Right renal cortex interstitium (tissue), 3 donors: ENCODE measurements at regions not wholly inside any gene's neighbourhood (a gene's known extent, or its start where the extent isn't known, plus 50 kb on each side); places are given as distances from the start of the nearest gene placed in this dataset.
"Not testable (repeated sequence)": the region's sequence is repeated elsewhere in the genome, so short reads cannot be mapped to it uniquely, and the experiment has no call there.

ENCODE experiments used
- DNase-seq, 3 donors: peaks; one replicate each; pipeline ENCODE4 v3.0.0-alpha.2; 2013; ENCODE audit warnings: low read depth in 3 of 3, low spot score in 2 of 3

DNA sequence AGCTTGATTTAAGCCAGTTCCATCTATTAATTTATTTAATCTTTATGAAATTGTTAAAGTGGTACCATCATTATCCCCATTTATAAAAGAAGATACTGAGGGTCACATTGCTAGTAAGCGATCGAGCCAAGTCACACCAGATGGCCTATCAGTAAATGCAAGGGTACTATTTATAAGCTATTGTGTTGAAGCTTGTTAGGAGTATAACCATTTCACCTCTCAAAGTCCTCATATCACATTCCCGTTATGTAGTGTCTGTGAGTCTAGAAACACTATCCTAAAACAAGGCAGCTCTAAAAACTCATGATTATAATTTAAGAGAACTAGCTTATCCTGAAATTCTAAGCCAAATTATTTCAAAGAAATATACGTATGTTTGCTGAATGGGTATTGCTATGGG, 1161.8 kb downstream of the EFNA5 start:
- DNase-seq, result no peak

DNA sequence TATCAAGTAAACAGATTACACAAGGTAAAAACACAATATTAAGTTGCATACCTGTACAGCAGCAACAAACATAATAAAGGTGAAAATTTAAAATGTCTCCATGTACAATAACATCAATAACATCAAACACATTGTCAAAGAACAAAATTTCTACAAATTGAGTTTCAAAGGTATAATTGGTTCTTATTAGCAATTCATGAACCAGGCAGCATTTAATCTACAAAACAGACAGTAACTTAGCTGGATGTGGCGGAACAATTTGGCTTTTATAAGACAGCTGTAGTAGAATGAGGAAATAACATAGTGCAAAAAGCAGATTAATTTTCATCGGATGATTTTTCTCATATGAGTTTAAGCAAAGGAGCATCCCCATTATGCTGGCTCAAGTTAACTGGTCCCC, 1176.8 kb downstream of the EFNA5 start:
- DNase-seq, result no peak

GRCh38 chr5:106489004-106489403, 1181.7 kb downstream of the EFNA5 start:
- DNase-seq, result no peak

- DNase-seq, result no peak
Observed at GRCh38 chr5:106488407-106488806, 1182.3 kb downstream of the EFNA5 start.

- no peak for DNase-seq
Observed at GRCh38 chr5:106481374-106481773, 1189.4 kb downstream of the EFNA5 start.

DNA sequence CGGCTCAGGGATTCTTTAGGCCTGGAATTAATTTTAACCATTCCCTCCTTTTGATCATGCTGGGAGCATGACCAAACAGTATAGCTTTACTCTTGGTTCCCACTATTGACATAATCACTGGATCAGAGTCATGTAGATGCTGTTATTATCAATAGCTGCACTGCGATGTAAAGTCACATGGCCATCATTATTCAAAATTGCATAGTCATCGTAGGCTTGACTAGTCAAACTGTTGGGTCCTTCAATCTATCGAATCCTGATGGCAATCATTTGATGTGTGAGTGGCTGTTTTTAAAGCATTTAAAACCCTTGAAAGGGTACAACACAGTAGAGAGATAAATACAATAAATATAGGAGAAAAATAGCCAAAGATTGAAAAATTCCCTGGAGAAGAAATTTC, 1194.1 kb downstream of the EFNA5 start:
- DNase-seq, result no peak

GRCh38 chr5:106474066-106474465, 1196.7 kb downstream of the EFNA5 start:
- DNase-seq, result peak in 2 of 3 donors; percentile 3 to 5

- DNase-seq, result no peak
Observed at GRCh38 chr5:106459541-106459940, 1211.2 kb downstream of the EFNA5 start.

GRCh38 chr5:106454651-106455415, 1215.9 kb downstream of the EFNA5 start:
- DNase-seq, result peak in 1 of 3 donors; percentile 6

DNA sequence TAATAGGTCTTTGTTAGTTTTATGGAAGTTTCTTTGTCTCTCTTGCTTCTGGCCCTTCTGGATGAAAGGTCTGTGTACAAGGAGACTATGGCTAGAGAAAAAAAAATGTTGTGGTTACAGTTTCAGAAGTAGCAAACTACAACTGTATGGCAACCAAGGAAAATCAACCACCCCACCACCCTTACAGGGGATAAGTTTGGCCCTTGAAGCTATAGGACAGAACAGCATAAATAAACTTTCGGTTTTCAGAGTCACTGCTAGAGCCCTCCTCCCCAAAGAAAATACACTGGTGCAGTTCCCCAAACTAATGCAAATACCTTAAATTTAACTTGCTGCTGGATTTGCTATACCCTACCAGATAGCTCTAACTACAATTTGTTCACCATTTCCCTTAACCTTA, 1216.7 kb downstream of the EFNA5 start:
- no peak for DNase-seq

- no peak for DNase-seq
Observed at GRCh38 chr5:106451998-106452397, 1218.7 kb downstream of the EFNA5 start.

DNA sequence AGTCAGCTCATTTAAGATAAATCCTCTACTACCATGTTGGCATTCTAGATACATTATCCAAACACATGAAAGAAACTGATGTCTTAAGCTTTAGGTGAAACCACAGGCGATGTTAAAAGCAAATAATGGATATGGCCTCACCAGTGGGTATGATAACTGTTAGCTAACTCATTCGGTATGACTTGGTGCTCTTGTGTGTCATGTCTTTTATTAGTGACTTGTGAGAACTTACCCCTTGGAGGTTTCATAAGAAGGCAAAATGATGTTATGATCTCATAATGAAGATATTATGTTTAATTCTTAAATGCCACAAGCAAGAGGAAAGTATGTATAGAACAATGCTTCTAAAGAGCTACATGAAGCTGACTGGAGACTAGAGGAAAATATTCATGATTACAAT, 1227.0 kb downstream of the EFNA5 start:
- no peak for DNase-seq

DNA sequence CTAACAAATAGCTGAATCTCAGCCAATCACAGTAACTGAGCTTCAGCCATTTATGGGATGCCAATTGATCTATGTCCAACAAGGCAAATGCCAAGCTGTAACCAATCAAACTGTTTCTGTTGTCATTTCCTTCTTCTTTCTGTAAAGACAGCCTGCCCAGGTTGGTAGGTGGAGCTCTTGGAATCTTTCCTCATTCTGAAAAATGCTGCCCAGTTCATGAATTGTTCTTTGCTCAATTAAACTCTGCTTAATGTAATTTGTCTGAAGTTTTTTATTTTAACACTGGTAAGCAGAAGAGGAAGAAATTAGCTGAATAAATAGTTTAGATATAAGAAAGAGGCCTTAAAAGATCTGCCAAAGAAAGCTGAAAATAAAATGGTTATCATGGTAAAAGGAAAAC, 1235.6 kb downstream of the EFNA5 start:
- DNase-seq, result no peak

GRCh38 chr5:106430733-106431132, 1240.0 kb downstream of the EFNA5 start:
- not testable (repeated sequence) for DNase-seq

GRCh38 chr5:106423109-106423897, 1247.4 kb downstream of the EFNA5 start:
- DNase-seq, result no peak

DNA sequence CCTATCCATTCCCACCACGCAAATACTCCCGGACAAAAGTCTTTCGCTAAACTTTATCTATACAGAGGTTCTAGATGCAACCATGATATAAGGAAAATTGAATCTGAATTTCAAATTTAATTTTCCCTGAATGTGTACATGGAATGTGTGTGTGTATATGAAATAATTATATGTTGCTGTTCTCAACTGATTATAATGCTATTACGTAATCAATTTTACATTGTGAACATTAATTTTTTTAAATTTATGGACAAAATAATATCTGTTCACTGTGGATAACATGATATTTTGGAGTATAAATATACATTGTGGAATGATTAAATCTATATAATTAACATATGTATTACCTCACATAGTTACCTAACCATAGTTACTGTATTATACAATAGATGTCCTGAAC, 1250.6 kb downstream of the EFNA5 start:
- no peak for DNase-seq

DNA sequence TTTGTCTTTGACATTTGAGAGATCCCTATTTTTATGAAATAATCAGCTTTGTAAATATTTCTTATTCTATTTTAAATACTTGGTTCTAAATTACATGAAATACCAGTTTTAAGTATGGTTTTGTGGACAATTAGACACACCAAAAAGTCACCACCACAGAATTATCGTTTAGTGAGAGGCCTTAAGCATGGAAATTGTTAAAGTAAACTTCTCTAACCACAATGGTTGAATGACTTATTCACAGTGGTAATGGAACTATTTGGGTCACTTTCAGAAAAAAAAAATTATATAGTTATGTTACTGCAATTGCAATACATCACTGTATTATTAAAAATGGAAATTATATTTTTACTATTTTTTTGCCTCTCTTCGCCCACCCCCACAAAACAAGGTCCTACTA, 1252.5 kb downstream of the EFNA5 start:
- no peak for DNase-seq

DNA sequence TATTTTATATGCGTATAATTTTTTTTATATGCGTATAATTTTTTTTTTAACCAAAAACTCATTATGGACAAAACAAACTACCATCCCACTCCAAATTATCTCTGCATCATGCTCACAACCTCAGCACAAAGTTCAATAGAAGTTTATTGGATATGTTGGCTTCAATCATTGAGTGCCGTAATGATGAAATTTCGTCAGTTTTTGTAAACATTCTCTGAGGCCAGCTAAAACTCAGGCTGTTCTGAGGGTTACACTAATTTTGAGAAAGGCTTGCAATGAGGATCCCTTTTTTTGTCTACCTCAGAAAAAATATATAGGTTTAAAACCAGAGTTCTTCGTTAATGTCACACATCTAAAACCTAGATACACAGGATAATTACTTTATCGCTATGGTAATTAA, 1253.2 kb downstream of the EFNA5 start:
- DNase-seq, result no peak

- no peak for DNase-seq
Observed at GRCh38 chr5:106417163-106417562, 1253.6 kb downstream of the EFNA5 start.

DNA sequence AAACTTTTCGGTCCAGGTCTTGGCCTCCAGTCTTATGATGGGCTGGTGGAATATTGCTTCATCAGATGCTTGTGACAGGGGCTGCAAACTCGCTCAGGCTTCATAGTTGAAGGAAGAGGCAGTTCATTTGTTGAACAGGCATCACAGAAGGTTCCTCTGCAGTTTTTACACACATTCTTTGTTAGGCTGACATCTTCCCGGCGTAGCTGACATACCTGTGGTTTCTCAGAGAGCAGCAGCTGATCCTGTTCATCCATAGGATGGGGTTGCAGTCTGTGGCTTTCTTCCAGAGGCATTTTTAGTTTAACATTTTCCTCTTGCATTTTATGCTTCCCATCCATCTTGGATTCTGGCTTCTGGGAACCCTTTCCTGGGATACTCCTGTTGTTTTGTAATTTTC, 1255.2 kb downstream of the EFNA5 start:
- no peak for DNase-seq

- no peak for DNase-seq
Observed at GRCh38 chr5:106414342-106414741, 1256.4 kb downstream of the EFNA5 start.

DNA sequence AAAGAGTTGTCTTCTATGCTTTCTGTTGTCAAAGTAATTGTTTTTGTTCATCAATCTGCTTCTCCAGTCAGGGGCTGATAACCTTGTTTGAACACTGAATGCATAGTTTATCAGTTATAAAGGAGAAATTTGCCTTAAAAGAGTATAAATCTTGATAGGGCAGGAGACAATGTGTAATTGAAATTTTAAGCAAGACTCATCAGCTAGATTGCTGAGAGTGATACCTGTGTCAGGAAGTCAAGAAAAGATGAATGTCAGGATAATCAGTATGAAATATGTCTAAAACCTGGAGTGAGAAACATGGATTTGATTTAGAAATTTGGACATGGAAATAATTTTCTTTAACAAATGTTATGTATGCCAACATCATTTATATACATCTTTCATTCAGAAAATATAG, 1258.1 kb downstream of the EFNA5 start:
- no peak for DNase-seq
